Transverse colon (tissue), 4 donors: ENCODE measurements at regions not wholly inside any gene's neighbourhood (a gene's known extent, or its start where the extent isn't known, plus 50 kb on each side); places are given as distances from the start of the nearest gene placed in this dataset.
"Not testable (repeated sequence)": the region's sequence is repeated elsewhere in the genome, so short reads cannot be mapped to it uniquely, and the experiment has no call there.

Source experiments
- DNase-seq: peaks from one replicate; pipeline ENCODE4 v3.0.0-alpha.2; 2019
- H3K27ac ChIP-seq, 4 donors: fragments of 200-600 bp; sonication (generic); 2 replicates each; pipeline ENCODE4 v1.5.1; 2016 to 2018; ENCODE audit warnings: inconsistent platforms in 4 of 4
- H3K27me3 ChIP-seq: fragments of 200-600 bp; sonication (generic); 2 replicates; pipeline ENCODE4 v1.5.1; 2017; ENCODE audit warnings: inconsistent platforms
- H3K36me3 ChIP-seq, 4 donors: fragments of 200-600 bp; sonication (generic); 2 replicates each; pipeline ENCODE4 v1.5.1; 2017 to 2019; ENCODE audit warnings: inconsistent platforms in 4 of 4
- H3K4me1 ChIP-seq, 4 donors: fragments of 200-600 bp; sonication (generic); 2 replicates each; pipeline ENCODE4 v1.5.1; 2017 to 2020; ENCODE audit warnings: inconsistent platforms in 4 of 4
- H3K4me3 ChIP-seq, 4 donors: fragments of 200-600 bp; sonication (generic); 1 replicate in 1 of 4; 2 replicates in 3 of 4; pipeline versions ENCODE4 v1.5.1 to v1.6.1; 2017 to 2019; ENCODE audit warnings: inconsistent platforms in 4 of 4
- H3K9me3 ChIP-seq, 2 donors: fragments of 200-600 bp; sonication (generic); 2 replicates each; pipeline ENCODE4 v1.5.1; 2017 to 2019; ENCODE audit warnings: inconsistent platforms in 2 of 2
- EP300 ChIP-seq: sonication (generic); formaldehyde crosslinking; IDR thresholded peaks from one replicate; pipeline ENCODE4 v1.6.1; 2017; ENCODE audit warnings: antibody characterized with exemption, low read depth
- POLR2A ChIP-seq: fragments of 450-650 bp; IDR thresholded peaks from one replicate; pipeline ENCODE4 v1.6.1; 2016; ENCODE audit warnings: antibody characterized with exemption, mild to moderate bottlenecking, moderate library complexity
- POLR2AphosphoS5 ChIP-seq, 3 donors: sonication (generic); formaldehyde crosslinking; IDR thresholded peaks; one replicate each; pipeline ENCODE4 v1.6.1; 2016; ENCODE audit warnings: antibody characterized with exemption in 3 of 3
- WGBS, 2 donors: methylation state at CpG; one replicate each; pipeline ENCODE4 v1.1.5; 2018; ENCODE audit warnings: low coverage in 1 of 2; 5-methylcytosine and 5-hydroxymethylcytosine counted together
- in situ Hi-C, 4 donors: fragments of 200-750 bp; cut with MboI; loops; one replicate each; pipeline versions ENCODE4 v1.15.0 to v1.15.1; 2017; ENCODE audit warnings: low sequenced_read_pairs in 3 of 4, low pct_ligation_motif_present in 1 of 4, low pct_unique_long_range_greater_than_20kb in 1 of 4
- intact Hi-C: fragments of 100-400 bp; cut with DNase I; formaldehyde crosslinking; loops from one replicate; pipeline ENCODE4 v1.15.1; 2023; ENCODE audit warnings: low total_unique reads
- TF ChIP-seq, protein P1 (sequence below), 5 experiments: fragments of 200-600 bp in 3 of 5; fragments of 450-650 bp in 2 of 5; sonication (generic) in 3 of 5; IDR thresholded peaks; 1 replicate in 2 of 5; 2 replicates in 3 of 5; pipeline ENCODE4 v1.5.1; 2016 to 2017; ENCODE audit warnings: antibody characterized with exemption in 5 of 5, inconsistent platforms in 3 of 5, mild to moderate bottlenecking in 2 of 5, moderate library complexity in 1 of 5

GRCh38 chr12:131621701-131622421, 89.0 kb upstream of the SFSWAP start:
- in situ Hi-C loops = loop anchor here in 1 of 4 donors (5.0 kb wide), 1 partner anchor 275 kb away; no protein-coding TSS in a partner anchor
- H3K4me3 ChIP-seq = no peak overlapping the region

GRCh38 chr12:131622422-131622955, 88.4 kb upstream of the SFSWAP start:
- no peak for TF ChIP-seq EP300
- TF ChIP-seq POLR2A = no peak
- TF ChIP-seq POLR2AphosphoS5 (IDR thresholded peaks at IDR 0.05) = no peak
- TF ChIP-seq, protein P1, sequence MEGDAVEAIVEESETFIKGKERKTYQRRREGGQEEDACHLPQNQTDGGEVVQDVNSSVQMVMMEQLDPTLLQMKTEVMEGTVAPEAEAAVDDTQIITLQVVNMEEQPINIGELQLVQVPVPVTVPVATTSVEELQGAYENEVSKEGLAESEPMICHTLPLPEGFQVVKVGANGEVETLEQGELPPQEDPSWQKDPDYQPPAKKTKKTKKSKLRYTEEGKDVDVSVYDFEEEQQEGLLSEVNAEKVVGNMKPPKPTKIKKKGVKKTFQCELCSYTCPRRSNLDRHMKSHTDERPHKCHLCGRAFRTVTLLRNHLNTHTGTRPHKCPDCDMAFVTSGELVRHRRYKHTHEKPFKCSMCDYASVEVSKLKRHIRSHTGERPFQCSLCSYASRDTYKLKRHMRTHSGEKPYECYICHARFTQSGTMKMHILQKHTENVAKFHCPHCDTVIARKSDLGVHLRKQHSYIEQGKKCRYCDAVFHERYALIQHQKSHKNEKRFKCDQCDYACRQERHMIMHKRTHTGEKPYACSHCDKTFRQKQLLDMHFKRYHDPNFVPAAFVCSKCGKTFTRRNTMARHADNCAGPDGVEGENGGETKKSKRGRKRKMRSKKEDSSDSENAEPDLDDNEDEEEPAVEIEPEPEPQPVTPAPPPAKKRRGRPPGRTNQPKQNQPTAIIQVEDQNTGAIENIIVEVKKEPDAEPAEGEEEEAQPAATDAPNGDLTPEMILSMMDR (IDR thresholded peaks at IDR 0.05) = no peak
- no peaks in the 10 kb centered on the region for H3K36me3 ChIP-seq
- H3K27ac ChIP-seq = no peak overlapping the region
- H3K4me1 ChIP-seq = no peaks in the 10 kb centered on the region
- 62% methylated on average over 11 of the region's 14 CpGs; no CpG with 5 or more reads in 1 of the 2 donors for WGBS, 2 donors
- in situ Hi-C loops = loop anchor here in 1 of 4 donors (5.0 kb wide), 1 partner anchor 275 kb away; no protein-coding TSS in a partner anchor
- H3K27me3 ChIP-seq = peaks cover 24% of the 10 kb centered on the region
- no peak for DNase-seq
- H3K4me3 ChIP-seq = no peak overlapping the region
- H3K9me3 ChIP-seq = no peaks in the 10 kb centered on the region
- intact Hi-C loops = no loop called here

More at GRCh38 chr12:131621701-131622421, 89.0 kb upstream of the SFSWAP start:
- intact Hi-C loops = no loop called here
- DNase-seq = no peak
- WGBS, 2 donors = 31% methylated on average over 19 of the region's 19 CpGs; no CpG with 5 or more reads in 1 of the 2 donors
- H3K4me1 ChIP-seq = no peaks in the 10 kb centered on the region
- H3K27ac ChIP-seq = no peak overlapping the region
- H3K36me3 ChIP-seq = no peaks in the 10 kb centered on the region
- no peaks in the 10 kb centered on the region for H3K9me3 ChIP-seq
- H3K27me3 ChIP-seq = peaks cover 24% of the 10 kb centered on the region
- TF ChIP-seq, protein P1 (IDR thresholded peaks at IDR 0.05) = no peak
- TF ChIP-seq POLR2AphosphoS5 (IDR thresholded peaks at IDR 0.05) = no peak
- TF ChIP-seq EP300 = no peak
- TF ChIP-seq POLR2A = no peak

DNA sequence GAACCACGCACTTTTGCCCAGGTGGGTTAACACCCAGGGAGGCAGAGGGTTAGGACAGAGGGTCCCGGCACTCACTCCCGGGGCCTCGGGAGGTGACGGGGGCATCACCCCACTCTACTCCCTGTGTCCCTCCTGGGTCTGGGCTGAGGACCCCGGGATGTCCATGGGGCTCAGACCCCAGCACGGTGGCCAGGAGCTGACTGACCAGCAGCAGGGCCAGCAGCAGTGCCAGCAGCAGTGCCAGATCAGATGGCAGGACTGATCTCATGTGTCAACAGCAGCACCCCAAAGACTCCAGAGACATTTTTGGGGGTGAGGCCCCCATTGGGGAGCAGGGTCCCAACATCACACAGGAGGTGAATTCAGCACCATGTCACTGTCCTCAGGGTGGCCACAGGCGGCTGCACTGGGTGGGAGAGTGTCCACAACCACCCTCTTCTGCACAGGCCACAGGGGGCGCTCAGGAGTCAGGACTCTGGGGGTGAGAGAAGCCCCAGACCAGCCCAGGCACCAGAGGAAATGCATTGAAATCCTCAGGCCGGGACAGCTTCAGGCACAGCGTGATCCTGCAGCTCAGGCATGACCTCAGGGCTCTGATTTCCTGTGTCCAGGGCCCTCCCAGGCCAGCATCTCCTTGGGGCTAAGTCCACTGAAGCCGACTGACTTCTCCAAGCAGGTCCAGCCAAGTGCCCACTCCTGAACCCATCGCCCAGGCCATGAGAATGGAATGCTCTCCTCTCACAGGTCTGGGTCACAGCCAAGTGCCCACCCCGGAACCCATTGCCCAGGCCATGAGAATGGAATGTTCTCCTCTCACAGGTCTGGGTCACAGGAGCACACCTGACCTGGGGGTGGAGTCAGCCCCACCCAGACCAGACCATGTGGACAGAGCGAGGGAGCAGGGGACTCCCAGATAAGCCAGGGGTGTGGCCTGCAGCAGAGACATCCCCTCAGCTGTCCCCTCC, 87.2 kb upstream of the SFSWAP start:
- H3K9me3 ChIP-seq, DNase-seq, H3K27ac ChIP-seq, H3K4me3 ChIP-seq, intact Hi-C loops, H3K36me3 ChIP-seq, H3K4me1 ChIP-seq: not testable (repeated sequence)
- WGBS, 2 donors = 79% methylated on average over 15 of the region's 15 CpGs; no CpG with 5 or more reads in 1 of the 2 donors
- in situ Hi-C loops = loop anchor here in 1 of 4 donors (5.0 kb wide), 1 partner anchor 276 kb away; no protein-coding TSS in a partner anchor
- H3K27me3 ChIP-seq = peaks cover 22% of the 10 kb centered on the region

DNA sequence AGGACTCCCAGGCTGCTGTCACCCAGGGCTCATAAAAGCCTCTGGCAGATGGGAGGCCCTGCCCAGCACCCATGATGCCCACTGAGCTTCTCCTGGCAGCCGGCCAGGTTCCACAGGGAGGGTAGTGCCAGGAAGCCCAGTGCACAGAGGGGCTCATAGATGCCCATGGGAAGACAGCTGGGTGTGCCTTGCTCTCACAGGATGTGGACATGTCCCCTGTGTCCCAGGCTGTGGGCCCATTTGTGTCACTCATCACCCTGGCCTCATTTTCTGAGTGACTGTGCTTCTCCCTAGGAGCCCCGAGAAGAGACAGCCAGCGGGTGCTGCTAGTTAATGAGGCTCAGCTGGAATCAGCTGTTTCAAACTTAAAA, 86.5 kb upstream of the SFSWAP start:
- H3K4me3 ChIP-seq, H3K36me3 ChIP-seq, H3K4me1 ChIP-seq, H3K27ac ChIP-seq, H3K9me3 ChIP-seq, intact Hi-C loops, DNase-seq: not testable (repeated sequence)
- in situ Hi-C loops = loop anchor here in 1 of 4 donors (5.0 kb wide), 1 partner anchor 277 kb away; no protein-coding TSS in a partner anchor
- H3K27me3 ChIP-seq = peaks cover 27% of the 10 kb centered on the region
- 53% methylated on average over 3 of the region's 3 CpGs; no CpG with 5 or more reads in 1 of the 2 donors for WGBS, 2 donors

DNA sequence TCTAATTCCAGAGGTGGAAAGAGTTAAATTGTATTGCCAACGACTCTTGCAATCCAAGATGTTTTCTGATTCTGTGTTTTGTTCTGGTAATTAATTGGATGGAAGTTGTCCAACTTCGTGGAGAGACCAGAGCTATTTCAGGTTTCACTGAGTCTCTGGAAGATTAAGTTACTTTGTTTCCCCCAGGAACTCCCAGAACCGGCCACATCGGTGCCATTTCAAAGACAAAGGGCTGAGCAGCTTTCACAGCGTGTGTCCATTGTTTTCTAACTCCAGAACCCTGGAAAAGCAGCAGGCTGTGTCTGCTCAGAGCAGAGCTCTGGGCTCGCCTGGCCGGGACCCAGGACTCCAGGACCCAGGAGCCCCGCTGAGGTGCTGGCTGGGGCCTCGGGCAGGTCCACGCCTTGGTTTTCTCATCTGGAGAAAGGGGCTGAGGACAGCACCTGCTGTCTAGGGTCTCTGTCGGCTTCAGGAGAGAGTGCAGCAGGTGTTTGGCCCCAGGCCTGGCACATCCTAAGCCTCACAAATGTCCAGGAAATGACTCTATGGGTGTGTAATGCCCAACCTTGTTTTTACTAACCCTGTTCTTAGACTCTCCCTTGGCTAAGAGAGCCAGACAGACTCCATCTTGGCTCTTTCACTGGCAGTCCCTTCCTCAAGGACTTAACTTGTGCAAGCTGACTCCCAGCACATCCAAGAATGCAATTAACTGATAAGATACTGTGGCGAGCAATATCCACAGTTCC, 86.0 kb upstream of the SFSWAP start:
- WGBS, 2 donors = 7 to 28% methylated on average over 9 to 12 of the region's 12 CpGs
- H3K36me3 ChIP-seq, H3K4me3 ChIP-seq, DNase-seq, H3K9me3 ChIP-seq, H3K27ac ChIP-seq, H3K4me1 ChIP-seq: not testable (repeated sequence)
- peaks cover 23% of the 10 kb centered on the region for H3K27me3 ChIP-seq
- in situ Hi-C loops (loop anchor here in 1 of 4 donors (5.0 kb wide), 1 partner anchor 278 kb away; no protein-coding TSS in a partner anchor), intact Hi-C loops (loop anchor here (5.0 kb wide), 1 partner anchor 247 kb away; no protein-coding TSS in a partner anchor)

DNA sequence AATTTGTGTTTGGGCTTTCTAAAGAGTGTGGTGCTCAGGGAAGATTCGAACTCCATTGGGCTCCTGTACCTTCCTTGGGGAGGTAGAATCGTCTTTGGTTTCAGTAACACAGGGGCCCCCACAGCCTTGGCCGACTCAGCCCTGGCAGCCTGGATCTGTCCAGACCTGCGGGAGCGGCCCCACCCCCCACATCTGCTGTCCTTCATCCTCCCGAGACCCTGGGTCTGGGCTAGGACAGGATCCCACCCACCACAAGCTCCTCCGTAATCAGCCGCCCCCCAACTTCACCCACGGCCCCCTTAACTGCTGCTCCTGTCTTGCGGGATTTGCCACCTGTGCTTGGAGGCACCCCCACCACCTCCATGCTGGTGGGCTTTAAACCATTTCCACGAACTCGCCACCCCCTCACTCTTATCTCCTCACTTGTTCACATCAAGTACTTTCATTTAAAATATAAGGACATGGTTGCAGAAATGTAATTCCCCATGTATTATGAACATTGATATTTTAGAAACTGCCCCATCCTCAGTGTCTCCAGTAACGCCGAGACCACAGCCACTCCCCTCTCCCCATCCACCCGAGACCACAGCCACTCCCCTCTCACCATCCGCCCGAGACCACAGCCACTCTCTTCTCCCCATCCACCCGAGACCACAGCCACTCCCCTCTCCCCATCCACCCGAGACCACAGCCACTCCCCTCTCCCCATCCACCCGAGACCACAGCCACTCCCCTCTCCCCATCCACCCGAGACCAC, 84.7 kb upstream of the SFSWAP start:
- H3K36me3 ChIP-seq, in situ Hi-C loops: not testable (repeated sequence)
- intact Hi-C loops = loop anchor here (5.0 kb wide), 1 partner anchor 246 kb away; no protein-coding TSS in a partner anchor

More for the DNA sequence above, 84.7 kb upstream of the SFSWAP start:
- not testable (repeated sequence) for H3K4me3 ChIP-seq, DNase-seq, H3K9me3 ChIP-seq, H3K4me1 ChIP-seq, H3K27ac ChIP-seq
- peaks cover 16% of the 10 kb centered on the region for H3K27me3 ChIP-seq
- 57 to 60% methylated on average over 10 to 18 of the region's 21 CpGs for WGBS, 2 donors
